Panc1 (cell line): ENCODE measurements at regions not wholly inside any gene's neighbourhood (a gene's known extent, or its start where the extent isn't known, plus 50 kb on each side); places are given as distances from the start of the nearest gene placed in this dataset.

ENCODE experiments used
- ATAC-seq: fragments of 200-7000 bp; cut with Tn5 transposase; 2 replicates; pipeline ENCODE4 v1.9.1; 2020; ENCODE audit warnings: mild to moderate bottlenecking, moderate library complexity
- BruUV-seq: library from RNA; stranded (reverse); fragments of 400-500 nt; replicated peaks from 2 replicates; lab custom pipeline; 2021; lab: Mats Ljungman, UMichigan
- CTCF ChIA-PET: fragments of 300-600 bp; sonication (Branson Sonifier 250); formaldehyde crosslinking; loops from one replicate; lab custom pipeline; 2022; ENCODE audit warnings: antibody characterized with exemption; lab: Charles Lee
- POLR2A ChIA-PET: fragments of 300-600 bp; sonication (Branson Sonifier 250); formaldehyde crosslinking; loops from one replicate; lab custom pipeline; 2022; ENCODE audit warnings: antibody characterized with exemption; lab: Charles Lee
- DNase-seq: peaks from one replicate; pipeline ENCODE4 v3.0.0-alpha.2; 2010; ENCODE audit warnings: low read depth, low spot score
- H3K27ac ChIP-seq: 2 replicates; pipeline ENCODE4 v1.5.1; 2011; ENCODE audit warnings: mild to moderate bottlenecking, low read length, inconsistent platforms
- H3K27me3 ChIP-seq: fragments of 200-500 bp; sonication (Bioruptor generic); 2 replicates; pipeline ENCODE4 v1.6.0; 2014; ENCODE audit warnings: low read length, inconsistent platforms; ENCODE audit not compliant: control insufficient read depth, insufficient read depth
- H3K36me3 ChIP-seq: fragments of 200-500 bp; sonication (Bioruptor generic); 2 replicates; pipeline ENCODE4 v1.5.1; 2014; ENCODE audit warnings: inconsistent platforms, mild to moderate bottlenecking, low read length, moderate library complexity; ENCODE audit not compliant: control insufficient read depth, insufficient read depth
- H3K4me1 ChIP-seq: 2 replicates; pipeline ENCODE4 v1.5.1; 2011; ENCODE audit warnings: inconsistent platforms, mild to moderate bottlenecking, low read length, moderate library complexity; ENCODE audit not compliant: control insufficient read depth, insufficient read depth
- H3K4me3 ChIP-seq, 2 experiments: 2 replicates each; pipeline ENCODE4 v1.5.1; 2011 to 2012; ENCODE audit warnings: low read depth in 2 of 2, low read length in 2 of 2, mild to moderate bottlenecking in 2 of 2, inconsistent platforms in 1 of 2, moderate library complexity in 1 of 2
- H3K9me3 ChIP-seq: fragments of 200-500 bp; sonication (Bioruptor generic); 2 replicates; pipeline ENCODE4 v1.5.1; 2014; ENCODE audit warnings: low read depth, mild to moderate bottlenecking, inconsistent platforms, low read length, moderate library complexity; ENCODE audit not compliant: control insufficient read depth, insufficient read depth
- POLR2AphosphoS5 ChIP-seq: IDR thresholded peaks from 2 replicates; pipeline ENCODE4 v1.6.1; 2012; ENCODE audit warnings: mild to moderate bottlenecking, low read depth, low read length, moderate library complexity
- SIN3A ChIP-seq: IDR thresholded peaks from 2 replicates; pipeline ENCODE4 v1.6.1; 2012; ENCODE audit warnings: low read depth, mild to moderate bottlenecking, low read length, moderate library complexity, borderline replicate concordance; ENCODE audit not compliant: insufficient read depth
- TCF7L2 ChIP-seq: IDR thresholded peaks from 2 replicates; pipeline ENCODE4 v1.6.1; 2011; ENCODE audit warnings: mild to moderate bottlenecking, low read depth, low read length, inconsistent platforms
- in situ Hi-C: cut with HindIII; loops from 2 replicates; pipeline ENCODE4 v1.10.0; 2016; ENCODE audit warnings: low sequenced_read_pairs, low pct_unique_long_range_greater_than_20kb
- intact Hi-C: fragments of 100-400 bp; cut with micrococcal nuclease; formaldehyde crosslinking; loops from one replicate; pipeline ENCODE4 v1.10.0; 2022; ENCODE audit not compliant: unreplicated experiment
- TF ChIP-seq, protein P1 (sequence below), 2 experiments: IDR thresholded peaks; 2 replicates each; pipeline ENCODE4 v1.6.1; 2011 to 2012; ENCODE audit warnings: low read depth in 2 of 2, control low read depth in 1 of 2, low read length in 1 of 2, mild to moderate bottlenecking in 1 of 2, moderate library complexity in 1 of 2; ENCODE audit not compliant: insufficient read depth in 1 of 2
- TF ChIP-seq, protein P2 (sequence below): fragments of 450-650 bp; IDR thresholded peaks from 2 replicates; pipeline ENCODE4 v1.5.1; 2017; ENCODE audit warnings: mild to moderate bottlenecking

DNA sequence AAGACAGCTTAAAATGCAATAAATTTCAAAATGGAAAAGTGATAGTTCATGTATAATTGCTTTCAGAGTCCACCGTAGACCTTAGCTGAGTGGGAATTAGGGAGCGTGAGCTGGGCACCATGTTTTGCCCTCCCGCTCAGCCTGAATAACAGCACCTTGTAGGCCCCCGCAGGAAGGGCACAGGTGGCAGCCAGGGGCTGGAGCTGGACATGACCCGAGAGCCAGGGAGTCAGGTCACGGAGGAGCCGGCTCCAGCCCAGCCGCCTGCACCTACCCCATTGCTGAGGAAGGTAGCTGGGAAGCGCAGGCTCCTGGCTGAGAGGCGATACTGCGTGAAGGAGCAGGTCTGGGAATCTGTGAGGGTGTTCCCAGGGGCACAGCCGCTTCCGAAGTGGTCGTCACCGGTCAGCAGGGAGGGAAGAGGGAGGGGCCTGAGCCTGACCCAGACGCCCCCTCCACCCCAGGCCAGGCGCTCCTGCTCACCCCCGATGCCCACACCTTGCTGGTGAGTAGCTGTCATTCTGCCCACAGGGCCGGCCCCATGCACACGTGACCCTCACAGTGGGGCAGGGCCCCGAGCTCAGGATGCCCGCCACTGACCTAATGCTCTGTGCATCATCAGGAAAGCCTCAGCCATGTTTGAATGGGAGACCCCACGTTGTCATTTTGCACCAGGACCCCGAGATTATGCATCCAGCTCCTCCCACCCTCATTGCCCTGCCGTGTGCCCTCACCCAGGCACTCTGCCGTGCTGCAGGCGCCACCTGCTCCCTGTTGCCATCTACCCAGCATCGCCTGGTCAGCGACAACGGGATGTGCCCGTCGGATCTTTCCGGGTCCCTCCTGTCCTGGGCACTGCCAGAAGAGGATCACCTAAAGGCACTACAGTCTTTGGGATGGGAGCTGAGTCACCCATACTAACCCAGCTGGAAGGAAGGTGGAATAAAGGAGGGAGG, 129.2 kb upstream of the TCERG1L start:
- POLR2A ChIA-PET: no interaction called here
- in situ Hi-C loops: no loop called here
- H3K36me3 ChIP-seq: no peaks in the 10 kb centered on the region
- no peak overlapping the region for H3K4me3 ChIP-seq
- CTCF ChIA-PET: no interaction called here
- no peak overlapping the region for H3K27ac ChIP-seq
- TF ChIP-seq, protein P1, sequence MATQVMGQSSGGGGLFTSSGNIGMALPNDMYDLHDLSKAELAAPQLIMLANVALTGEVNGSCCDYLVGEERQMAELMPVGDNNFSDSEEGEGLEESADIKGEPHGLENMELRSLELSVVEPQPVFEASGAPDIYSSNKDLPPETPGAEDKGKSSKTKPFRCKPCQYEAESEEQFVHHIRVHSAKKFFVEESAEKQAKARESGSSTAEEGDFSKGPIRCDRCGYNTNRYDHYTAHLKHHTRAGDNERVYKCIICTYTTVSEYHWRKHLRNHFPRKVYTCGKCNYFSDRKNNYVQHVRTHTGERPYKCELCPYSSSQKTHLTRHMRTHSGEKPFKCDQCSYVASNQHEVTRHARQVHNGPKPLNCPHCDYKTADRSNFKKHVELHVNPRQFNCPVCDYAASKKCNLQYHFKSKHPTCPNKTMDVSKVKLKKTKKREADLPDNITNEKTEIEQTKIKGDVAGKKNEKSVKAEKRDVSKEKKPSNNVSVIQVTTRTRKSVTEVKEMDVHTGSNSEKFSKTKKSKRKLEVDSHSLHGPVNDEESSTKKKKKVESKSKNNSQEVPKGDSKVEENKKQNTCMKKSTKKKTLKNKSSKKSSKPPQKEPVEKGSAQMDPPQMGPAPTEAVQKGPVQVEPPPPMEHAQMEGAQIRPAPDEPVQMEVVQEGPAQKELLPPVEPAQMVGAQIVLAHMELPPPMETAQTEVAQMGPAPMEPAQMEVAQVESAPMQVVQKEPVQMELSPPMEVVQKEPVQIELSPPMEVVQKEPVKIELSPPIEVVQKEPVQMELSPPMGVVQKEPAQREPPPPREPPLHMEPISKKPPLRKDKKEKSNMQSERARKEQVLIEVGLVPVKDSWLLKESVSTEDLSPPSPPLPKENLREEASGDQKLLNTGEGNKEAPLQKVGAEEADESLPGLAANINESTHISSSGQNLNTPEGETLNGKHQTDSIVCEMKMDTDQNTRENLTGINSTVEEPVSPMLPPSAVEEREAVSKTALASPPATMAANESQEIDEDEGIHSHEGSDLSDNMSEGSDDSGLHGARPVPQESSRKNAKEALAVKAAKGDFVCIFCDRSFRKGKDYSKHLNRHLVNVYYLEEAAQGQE (IDR thresholded peaks at IDR 0.05; ENCODE audit: insufficient read depth in 1 of 2, low read depth in 2 of 2, low read length in 1 of 2): no peak
- TF ChIP-seq SIN3A (no peak), POLR2AphosphoS5 (no peak), TCF7L2 (no peak)
- TF ChIP-seq, protein P2, sequence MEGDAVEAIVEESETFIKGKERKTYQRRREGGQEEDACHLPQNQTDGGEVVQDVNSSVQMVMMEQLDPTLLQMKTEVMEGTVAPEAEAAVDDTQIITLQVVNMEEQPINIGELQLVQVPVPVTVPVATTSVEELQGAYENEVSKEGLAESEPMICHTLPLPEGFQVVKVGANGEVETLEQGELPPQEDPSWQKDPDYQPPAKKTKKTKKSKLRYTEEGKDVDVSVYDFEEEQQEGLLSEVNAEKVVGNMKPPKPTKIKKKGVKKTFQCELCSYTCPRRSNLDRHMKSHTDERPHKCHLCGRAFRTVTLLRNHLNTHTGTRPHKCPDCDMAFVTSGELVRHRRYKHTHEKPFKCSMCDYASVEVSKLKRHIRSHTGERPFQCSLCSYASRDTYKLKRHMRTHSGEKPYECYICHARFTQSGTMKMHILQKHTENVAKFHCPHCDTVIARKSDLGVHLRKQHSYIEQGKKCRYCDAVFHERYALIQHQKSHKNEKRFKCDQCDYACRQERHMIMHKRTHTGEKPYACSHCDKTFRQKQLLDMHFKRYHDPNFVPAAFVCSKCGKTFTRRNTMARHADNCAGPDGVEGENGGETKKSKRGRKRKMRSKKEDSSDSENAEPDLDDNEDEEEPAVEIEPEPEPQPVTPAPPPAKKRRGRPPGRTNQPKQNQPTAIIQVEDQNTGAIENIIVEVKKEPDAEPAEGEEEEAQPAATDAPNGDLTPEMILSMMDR: no peak
- no peak for DNase-seq
- H3K4me1 ChIP-seq: no peaks in the 10 kb centered on the region
- BruUV-seq: no TSS peak
- intact Hi-C loops: no loop called here
- no peak for ATAC-seq
- no peaks in the 10 kb centered on the region for H3K9me3 ChIP-seq
- H3K27me3 ChIP-seq: peaks cover 34% of the 10 kb centered on the region

DNA sequence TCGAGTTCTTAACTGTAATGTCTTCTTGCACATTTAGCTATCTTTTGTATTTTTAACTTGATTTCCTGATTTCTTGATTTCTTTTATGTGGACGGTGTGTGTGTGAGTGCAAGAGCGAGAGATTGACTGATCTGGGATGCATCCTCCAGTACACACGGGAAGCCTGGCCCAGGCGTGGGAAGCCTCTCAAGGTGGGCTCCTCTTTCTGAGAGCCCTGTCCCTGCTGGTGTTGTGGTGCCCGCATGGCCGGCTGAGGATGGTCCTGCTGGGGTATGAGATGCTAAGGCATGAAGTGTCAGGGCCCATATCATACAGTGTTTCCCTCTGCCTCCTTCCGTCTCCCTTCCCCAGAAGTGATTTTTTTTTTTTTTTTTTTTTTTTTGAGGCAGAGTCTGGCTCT, 130.8 kb upstream of the TCERG1L start:
- DNase-seq (no peak), ATAC-seq (no peak)
- POLR2A ChIA-PET: no interaction called here
- intact Hi-C loops (no loop called here), in situ Hi-C loops (no loop called here)
- Histone ChIP-seq H3K4me1 (no peaks in the 10 kb centered on the region), H3K27me3 (peaks cover 36% of the 10 kb centered on the region), H3K27ac (no peak overlapping the region), H3K4me3 (no peak overlapping the region), H3K9me3 (no peaks in the 10 kb centered on the region), H3K36me3 (no peaks in the 10 kb centered on the region)
- CTCF ChIA-PET: no interaction called here
- no TSS peak for BruUV-seq
- TF ChIP-seq TCF7L2 (no peak), POLR2AphosphoS5 (no peak), SIN3A (no peak)
- TF ChIP-seq, protein P2: no peak
- TF ChIP-seq, protein P1 (IDR thresholded peaks at IDR 0.05; ENCODE audit: insufficient read depth in 1 of 2, low read depth in 2 of 2, low read length in 1 of 2): no peak
